ENCODE measurements at regions not wholly inside any gene's neighbourhood (a gene's known extent, or its start where the extent isn't known, plus 50 kb on each side); places are given as distances from the start of the nearest gene placed in this dataset.

GRCh38 chr15:61382927-61383326 lies 153.8 kb upstream of the RORA start (continued):
- no peak for TF ChIP-seq RAD51 (IDR thresholded peaks at IDR 0.05)

GRCh38 chr15:61381501-61381900 lies 152.4 kb upstream of the RORA start:
- ChIA-PET POLR2A (no interaction called here), CTCF (no interaction called here), RAD21 (ENCODE audit: unreplicated experiment) (no interaction called here), SMC1A (ENCODE audit: uncharacterized antibody, unreplicated experiment) (no interaction called here)
- no peaks in the 10 kb centered on the region for H3K36me3 ChIP-seq (ENCODE audit: control insufficient read depth in 2 of 2, insufficient read depth in 2 of 2, low read length in 1 of 2)
- H2AFZ ChIP-seq (ENCODE audit: control insufficient read depth, low read depth, low read length): no peak overlapping the region
- H3K4me3 ChIP-seq: no peak overlapping the region
- 10% methylated on average over 3 of the region's 3 CpGs for WGBS (ENCODE audit: insufficient coverage, insufficient replicate concordance, low lambda C conversion rate, missing lambda C conversion rate)
- no peak overlapping the region for H3K4me2 ChIP-seq (ENCODE audit: control insufficient read depth, insufficient read depth)
- DNase-seq (ENCODE audit: low read depth, low spot score) (no peak), ATAC-seq (no peak), FAIRE-seq (no peak)
- no peak overlapping the region for H3K27ac ChIP-seq (ENCODE audit: control insufficient read depth, insufficient read depth)
- H3K27me3 ChIP-seq (replicated peaks in 1 of 2; ENCODE audit: control insufficient read depth in 2 of 2, insufficient read depth in 2 of 2, low read length in 1 of 2): no peaks in the 10 kb centered on the region; a peak in 1 of 4 replicates
- no peaks in the 10 kb centered on the region for H3K4me1 ChIP-seq (ENCODE audit: control insufficient read depth, insufficient read depth, low read length)
- intact Hi-C loops (cut with micrococcal nuclease; ENCODE audit: unreplicated experiment): no loop called here
- BruUV-seq (replicated peaks): no TSS peak
- H4K20me1 ChIP-seq (ENCODE audit: control insufficient read depth, insufficient read depth): no peaks in the 10 kb centered on the region
- H3K79me2 ChIP-seq (ENCODE audit: control insufficient read depth, insufficient read depth, low read length): no peaks in the 10 kb centered on the region
- H3K9me3 ChIP-seq (replicated peaks; ENCODE audit: control insufficient read depth, insufficient read depth, low read length): no peaks in the 10 kb centered on the region
- H3K9ac ChIP-seq (ENCODE audit: control insufficient read depth, insufficient read depth, low read length): no peak overlapping the region
- in situ Hi-C loops (cut with MboI): no loop called here
- no peak for TF ChIP-seq PKNOX1 (IDR thresholded peaks at IDR 0.05)
- TF ChIP-seq NR2C1 (IDR thresholded peaks at IDR 0.05): no peak
- TF ChIP-seq MTA3 (IDR thresholded peaks at IDR 0.05; ENCODE audit: borderline replicate concordance, low read length): no peak
- no peak for TF ChIP-seq RELA (IDR thresholded peaks at IDR 0.05; ENCODE audit: borderline replicate concordance, partially characterized antibody)
- TF ChIP-seq CUX1 (IDR thresholded peaks at IDR 0.05; ENCODE audit: insufficient replicate concordance, low read depth, low read length): no peak
- no peak for TF ChIP-seq HCFC1 (IDR thresholded peaks at IDR 0.05; ENCODE audit: low read length)
- no peak for TF ChIP-seq SUPT20H (IDR thresholded peaks at IDR 0.05; ENCODE audit: borderline replicate concordance, control insufficient read depth, low read depth, low read length)
- TF ChIP-seq RELB (IDR thresholded peaks at IDR 0.05; ENCODE audit: low read depth): no peak
- no peak for TF ChIP-seq MEF2B (IDR thresholded peaks at IDR 0.05; ENCODE audit: partially characterized antibody, poor library complexity, severe bottlenecking)
- TF ChIP-seq CBX5 (IDR thresholded peaks at IDR 0.05; ENCODE audit: low read depth): no peak
- no peak for TF ChIP-seq SRF (IDR thresholded peaks at IDR 0.05; ENCODE audit: low read depth in 2 of 2, low read length in 2 of 2)
- TF ChIP-seq ZNF24 (IDR thresholded peaks at IDR 0.05): no peak
- TF ChIP-seq IRF5 (IDR thresholded peaks at IDR 0.05; ENCODE audit: borderline replicate concordance): no peak
